HepG2 (cell line): ENCODE measurements at regions not wholly inside any gene's neighbourhood (a gene's known extent, or its start where the extent isn't known, plus 50 kb on each side); places are given as distances from the start of the nearest gene placed in this dataset.

Source experiments
- RAD21 ChIP-seq: fragments of 450-650 bp; formaldehyde crosslinking; IDR thresholded peaks from 2 replicates; pipeline ENCODE4 v1.5.0; 2020; ENCODE audit warnings: mild to moderate bottlenecking
- RXRB ChIP-seq: IDR thresholded peaks from 2 replicates; pipeline ENCODE4 v1.6.1; 2016; ENCODE audit warnings: borderline replicate concordance, missing genetic modification reagents, missing compliant biosample characterization
- U2AF2 ChIP-seq: fragments of 200-400 bp; formaldehyde crosslinking; IDR thresholded peaks from 2 replicates; pipeline ENCODE4 v1.6.1; 2017; ENCODE audit warnings: low read depth, mild to moderate bottlenecking, low read length
- YEATS2 ChIP-seq: sonication (generic); formaldehyde crosslinking; IDR thresholded peaks from 2 replicates; pipeline ENCODE4 v1.4.0; 2020; ENCODE audit warnings: missing genetic modification reagents, borderline replicate concordance
- ZNF232 ChIP-seq: sonication (generic); formaldehyde crosslinking; IDR thresholded peaks from 2 replicates; pipeline ENCODE4 v1.4.0; 2020; ENCODE audit warnings: missing genetic modification reagents, borderline replicate concordance
- ZNF432 ChIP-seq: sonication (generic); formaldehyde crosslinking; IDR thresholded peaks from 2 replicates; pipeline ENCODE4 v1.5.0; 2020; ENCODE audit warnings: missing genetic modification reagents, mild to moderate bottlenecking, borderline replicate concordance
- ZSCAN25 ChIP-seq: sonication (generic); formaldehyde crosslinking; IDR thresholded peaks from 2 replicates; pipeline ENCODE4 v1.8.0; 2022; ENCODE audit warnings: mild to moderate bottlenecking, missing genetic modification reagents
- ZSCAN9 ChIP-seq: IDR thresholded peaks from 2 replicates; pipeline ENCODE4 v1.6.1; 2016; ENCODE audit warnings: borderline replicate concordance
- TF ChIP-seq, protein P1 (sequence below): sonication (generic); formaldehyde crosslinking; IDR thresholded peaks from one replicate; pipeline ENCODE4 v1.5.1; 2020; ENCODE audit warnings: mild to moderate bottlenecking, missing genetic modification reagents; ENCODE audit errors: not compliant biosample characterization
- TF ChIP-seq, protein P2 (sequence below): IDR thresholded peaks from 2 replicates; pipeline ENCODE4 v1.6.1; 2016; ENCODE audit warnings: missing compliant biosample characterization, missing genetic modification reagents, borderline replicate concordance

DNA sequence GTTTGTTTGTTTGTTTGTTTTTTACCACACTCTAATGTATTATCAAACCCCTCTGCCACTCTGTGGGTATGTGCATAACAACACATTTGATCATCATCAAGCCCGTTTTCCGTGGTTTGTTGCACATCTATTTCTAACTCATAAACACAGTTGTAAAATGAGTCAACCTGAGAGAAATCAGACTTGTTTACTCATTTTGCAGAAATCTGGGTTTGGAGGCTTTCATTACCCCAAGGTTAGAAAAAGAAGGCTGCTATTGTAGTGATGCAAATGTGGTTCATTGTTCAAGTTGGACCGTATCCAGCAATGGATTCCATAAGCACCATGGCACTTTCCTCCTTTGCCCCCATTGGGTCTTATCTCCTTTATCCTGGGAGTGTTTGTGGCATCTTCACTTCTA, 353.2 kb upstream of the SOX2 start (continued):
- no peak for TF ChIP-seq YEATS2 (CRISPR knock-in tag)
- no peak for TF ChIP-seq RAD21
- TF ChIP-seq ZSCAN25 (CRISPR knock-in tag), result no peak
- TF ChIP-seq RXRB, result no peak
- TF ChIP-seq ZSCAN9 (CRISPR knock-in tag), result no peak
- TF ChIP-seq ZNF232 (CRISPR knock-in tag), result no peak
- TF ChIP-seq, protein P1, sequence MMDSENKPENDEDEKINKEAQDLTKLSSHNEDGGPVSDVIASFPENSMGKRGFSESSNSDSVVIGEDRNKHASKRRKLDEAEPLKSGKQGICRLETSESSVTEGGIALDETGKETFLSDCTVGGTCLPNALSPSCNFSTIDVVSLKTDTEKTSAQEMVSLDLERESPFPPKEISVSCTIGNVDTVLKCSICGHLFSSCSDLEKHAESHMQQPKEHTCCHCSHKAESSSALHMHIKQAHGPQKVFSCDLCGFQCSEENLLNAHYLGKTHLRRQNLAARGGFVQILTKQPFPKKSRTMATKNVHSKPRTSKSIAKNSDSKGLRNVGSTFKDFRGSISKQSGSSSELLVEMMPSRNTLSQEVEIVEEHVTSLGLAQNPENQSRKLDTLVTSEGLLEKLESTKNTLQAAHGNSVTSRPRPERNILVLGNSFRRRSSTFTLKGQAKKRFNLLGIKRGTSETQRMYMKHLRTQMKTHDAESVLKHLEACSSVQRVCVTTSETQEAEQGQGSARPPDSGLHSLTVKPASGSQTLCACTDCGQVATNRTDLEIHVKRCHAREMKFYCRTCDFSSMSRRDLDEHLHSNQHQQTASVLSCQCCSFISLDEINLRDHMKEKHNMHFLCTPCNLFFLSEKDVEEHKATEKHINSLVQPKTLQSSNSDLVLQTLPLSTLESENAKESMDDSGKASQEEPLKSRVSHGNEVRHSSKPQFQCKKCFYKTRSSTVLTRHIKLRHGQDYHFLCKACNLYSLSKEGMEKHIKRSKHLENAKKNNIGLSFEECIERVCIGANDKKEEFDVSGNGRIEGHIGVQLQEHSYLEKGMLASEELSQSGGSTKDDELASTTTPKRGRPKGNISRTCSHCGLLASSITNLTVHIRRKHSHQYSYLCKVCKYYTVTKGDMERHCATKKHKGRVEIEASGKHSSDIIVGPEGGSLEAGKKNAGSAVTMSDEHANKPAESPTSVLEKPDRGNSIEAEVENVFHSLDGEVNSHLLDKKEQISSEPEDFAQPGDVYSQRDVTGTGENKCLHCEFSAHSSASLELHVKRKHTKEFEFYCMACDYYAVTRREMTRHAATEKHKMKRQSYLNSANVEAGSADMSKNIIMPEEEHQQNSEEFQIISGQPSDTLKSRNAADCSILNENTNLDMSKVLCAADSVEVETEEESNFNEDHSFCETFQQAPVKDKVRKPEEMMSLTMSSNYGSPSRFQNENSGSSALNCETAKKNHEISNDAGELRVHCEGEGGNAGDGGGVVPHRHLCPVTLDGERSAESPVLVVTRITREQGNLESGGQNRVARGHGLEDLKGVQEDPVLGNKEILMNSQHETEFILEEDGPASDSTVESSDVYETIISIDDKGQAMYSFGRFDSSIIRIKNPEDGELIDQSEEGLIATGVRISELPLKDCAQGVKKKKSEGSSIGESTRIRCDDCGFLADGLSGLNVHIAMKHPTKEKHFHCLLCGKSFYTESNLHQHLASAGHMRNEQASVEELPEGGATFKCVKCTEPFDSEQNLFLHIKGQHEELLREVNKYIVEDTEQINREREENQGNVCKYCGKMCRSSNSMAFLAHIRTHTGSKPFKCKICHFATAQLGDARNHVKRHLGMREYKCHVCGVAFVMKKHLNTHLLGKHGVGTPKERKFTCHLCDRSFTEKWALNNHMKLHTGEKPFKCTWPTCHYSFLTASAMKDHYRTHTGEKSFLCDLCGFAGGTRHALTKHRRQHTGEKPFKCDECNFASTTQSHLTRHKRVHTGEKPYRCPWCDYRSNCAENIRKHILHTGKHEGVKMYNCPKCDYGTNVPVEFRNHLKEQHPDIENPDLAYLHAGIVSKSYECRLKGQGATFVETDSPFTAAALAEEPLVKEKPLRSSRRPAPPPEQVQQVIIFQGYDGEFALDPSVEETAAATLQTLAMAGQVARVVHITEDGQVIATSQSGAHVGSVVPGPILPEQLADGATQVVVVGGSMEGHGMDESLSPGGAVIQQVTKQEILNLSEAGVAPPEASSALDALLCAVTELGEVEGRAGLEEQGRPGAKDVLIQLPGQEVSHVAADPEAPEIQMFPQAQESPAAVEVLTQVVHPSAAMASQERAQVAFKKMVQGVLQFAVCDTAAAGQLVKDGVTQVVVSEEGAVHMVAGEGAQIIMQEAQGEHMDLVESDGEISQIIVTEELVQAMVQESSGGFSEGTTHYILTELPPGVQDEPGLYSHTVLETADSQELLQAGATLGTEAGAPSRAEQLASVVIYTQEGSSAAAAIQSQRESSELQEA (CRISPR knock-in tag), result no peak
- TF ChIP-seq, protein P2, sequence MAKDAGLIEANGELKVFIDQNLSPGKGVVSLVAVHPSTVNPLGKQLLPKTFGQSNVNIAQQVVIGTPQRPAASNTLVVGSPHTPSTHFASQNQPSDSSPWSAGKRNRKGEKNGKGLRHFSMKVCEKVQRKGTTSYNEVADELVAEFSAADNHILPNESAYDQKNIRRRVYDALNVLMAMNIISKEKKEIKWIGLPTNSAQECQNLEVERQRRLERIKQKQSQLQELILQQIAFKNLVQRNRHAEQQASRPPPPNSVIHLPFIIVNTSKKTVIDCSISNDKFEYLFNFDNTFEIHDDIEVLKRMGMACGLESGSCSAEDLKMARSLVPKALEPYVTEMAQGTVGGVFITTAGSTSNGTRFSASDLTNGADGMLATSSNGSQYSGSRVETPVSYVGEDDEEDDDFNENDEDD (CRISPR knock-in tag), result no peak
- TF ChIP-seq U2AF2, result no peak
- no peak for TF ChIP-seq ZNF432 (CRISPR knock-in tag)
